Lower leg skin (tissue), 3 donors: ENCODE measurements at regions not wholly inside any gene's neighbourhood (a gene's known extent, or its start where the extent isn't known, plus 50 kb on each side); places are given as distances from the start of the nearest gene placed in this dataset.

ENCODE experiments used
- CTCF ChIP-seq, 3 donors: fragments of 450-650 bp; IDR thresholded peaks; one replicate each; pipeline ENCODE4 v1.5.1; 2016; ENCODE audit warnings: antibody characterized with exemption in 3 of 3, mild to moderate bottlenecking in 3 of 3, moderate library complexity in 2 of 3
- POLR2A ChIP-seq, 2 donors: fragments of 450-650 bp; IDR thresholded peaks; one replicate each; pipeline ENCODE4 v1.6.1; 2016 to 2017; ENCODE audit warnings: antibody characterized with exemption in 2 of 2, mild to moderate bottlenecking in 1 of 2, moderate library complexity in 1 of 2

GRCh38 chr13:89737051-89737450, 1610.4 kb upstream of the MIR17HG start:
- TF ChIP-seq CTCF (IDR thresholded peaks at IDR 0.05): no peak
- no peak for TF ChIP-seq POLR2A (IDR thresholded peaks at IDR 0.05)
